ENCODE measurements at regions not wholly inside any gene's neighbourhood (a gene's known extent, or its start where the extent isn't known, plus 50 kb on each side); places are given as distances from the start of the nearest gene placed in this dataset.

DNA sequence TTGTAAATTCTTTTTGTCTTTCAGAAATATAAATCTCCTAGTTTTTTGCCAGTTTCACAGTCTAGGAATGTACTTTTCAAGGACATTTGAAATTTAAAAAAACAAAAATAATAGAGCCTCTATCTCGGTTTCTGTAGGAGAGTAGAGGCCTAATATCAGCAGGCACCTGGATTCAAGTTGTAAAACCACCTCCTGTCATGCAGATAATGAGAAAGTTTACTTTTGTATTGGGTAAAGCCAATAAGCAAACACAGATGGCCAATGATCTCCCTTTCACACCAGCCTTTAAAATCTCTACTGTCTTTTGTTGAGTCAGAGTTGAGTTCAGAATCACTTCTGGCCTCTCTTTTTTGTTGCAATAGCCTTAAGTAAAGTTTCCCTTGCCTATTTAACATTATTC lies 1499.9 kb downstream of the PCDH18 start:
- Histone ChIP-seq H3K4me1 (no peaks in the 10 kb centered on the region), H3K27ac (no peak overlapping the region), H3K36me3 (no peaks in the 10 kb centered on the region), H3K9me3 (no peaks in the 10 kb centered on the region), H3K27me3 (no peaks in the 10 kb centered on the region), H3K4me3 (replicated peaks in 1 of 3) (no peak overlapping the region)
- DNase-seq, result no peak
- 51 to 52% methylated on average over 1 of the region's 1 CpG for WGBS, 2 donors
- TF ChIP-seq, protein P1, sequence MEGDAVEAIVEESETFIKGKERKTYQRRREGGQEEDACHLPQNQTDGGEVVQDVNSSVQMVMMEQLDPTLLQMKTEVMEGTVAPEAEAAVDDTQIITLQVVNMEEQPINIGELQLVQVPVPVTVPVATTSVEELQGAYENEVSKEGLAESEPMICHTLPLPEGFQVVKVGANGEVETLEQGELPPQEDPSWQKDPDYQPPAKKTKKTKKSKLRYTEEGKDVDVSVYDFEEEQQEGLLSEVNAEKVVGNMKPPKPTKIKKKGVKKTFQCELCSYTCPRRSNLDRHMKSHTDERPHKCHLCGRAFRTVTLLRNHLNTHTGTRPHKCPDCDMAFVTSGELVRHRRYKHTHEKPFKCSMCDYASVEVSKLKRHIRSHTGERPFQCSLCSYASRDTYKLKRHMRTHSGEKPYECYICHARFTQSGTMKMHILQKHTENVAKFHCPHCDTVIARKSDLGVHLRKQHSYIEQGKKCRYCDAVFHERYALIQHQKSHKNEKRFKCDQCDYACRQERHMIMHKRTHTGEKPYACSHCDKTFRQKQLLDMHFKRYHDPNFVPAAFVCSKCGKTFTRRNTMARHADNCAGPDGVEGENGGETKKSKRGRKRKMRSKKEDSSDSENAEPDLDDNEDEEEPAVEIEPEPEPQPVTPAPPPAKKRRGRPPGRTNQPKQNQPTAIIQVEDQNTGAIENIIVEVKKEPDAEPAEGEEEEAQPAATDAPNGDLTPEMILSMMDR (IDR thresholded peaks at IDR 0.05), result no peak
- TF ChIP-seq POLR2A (IDR thresholded peaks at IDR 0.05), result no peak
- intact Hi-C loops (cut with DNase I), result no loop called here

GRCh38 chr4:136025540-136025939 lies 1506.8 kb downstream of the PCDH18 start:
- Histone ChIP-seq H3K9me3 (no peaks in the 10 kb centered on the region), H3K27me3 (no peaks in the 10 kb centered on the region), H3K27ac (no peak overlapping the region), H3K36me3 (no peaks in the 10 kb centered on the region), H3K4me1 (no peaks in the 10 kb centered on the region), H3K4me3 (replicated peaks in 1 of 3) (no peak overlapping the region)
- DNase-seq, result no peak
- 38 to 91% methylated on average over 2 of the region's 2 CpGs for WGBS, 2 donors
- intact Hi-C loops (cut with DNase I), result no loop called here
- TF ChIP-seq, protein P1 (IDR thresholded peaks at IDR 0.05), result no peak
- no peak for TF ChIP-seq POLR2A (IDR thresholded peaks at IDR 0.05)

- no peak for TF ChIP-seq POLR2A (IDR thresholded peaks at IDR 0.05)
- TF ChIP-seq, protein P1 (IDR thresholded peaks at IDR 0.05), result no peak
- intact Hi-C loops (cut with DNase I), result no loop called here
- Histone ChIP-seq H3K27me3 (no peaks in the 10 kb centered on the region), H3K4me3 (replicated peaks in 1 of 3) (no peak overlapping the region), H3K9me3 (no peaks in the 10 kb centered on the region), H3K36me3 (no peaks in the 10 kb centered on the region), H3K27ac (no peak overlapping the region), H3K4me1 (no peaks in the 10 kb centered on the region)
- DNase-seq, result no peak
Measured at GRCh38 chr4:136017556-136017955, 1514.7 kb downstream of the PCDH18 start.

DNA sequence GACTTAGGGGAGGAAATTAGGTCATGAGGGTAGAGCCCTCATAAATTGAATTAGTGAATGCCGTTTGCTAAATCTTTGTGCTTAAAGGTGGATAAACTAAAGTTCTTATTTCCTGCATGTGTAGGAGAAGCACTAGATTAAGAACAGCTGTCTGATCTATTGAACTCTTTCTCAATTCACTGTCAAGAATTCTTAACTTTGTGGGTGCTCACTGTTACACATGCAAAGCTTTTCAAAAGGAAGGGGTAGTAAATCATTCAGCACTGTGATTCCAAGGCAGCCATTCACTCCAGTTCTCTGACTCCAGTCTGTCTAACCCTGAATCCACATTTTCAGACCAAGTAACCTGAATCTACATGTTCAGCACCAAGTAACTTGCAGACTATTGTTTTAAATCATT lies 1520.1 kb downstream of the PCDH18 start:
- H3K36me3 ChIP-seq, result no peaks in the 10 kb centered on the region
- TF ChIP-seq, protein P1 (IDR thresholded peaks at IDR 0.05), result no peak
- no peak for TF ChIP-seq POLR2A (IDR thresholded peaks at IDR 0.05)
- WGBS, 2 donors, result 53 to 78% methylated on average over 1 of the region's 1 CpG
- intact Hi-C loops (cut with DNase I), result no loop called here
- no peaks in the 10 kb centered on the region for H3K4me1 ChIP-seq
- no peak for DNase-seq
- H3K4me3 ChIP-seq (replicated peaks in 1 of 3), result no peak overlapping the region
- H3K9me3 ChIP-seq, result no peaks in the 10 kb centered on the region
- no peaks in the 10 kb centered on the region for H3K27me3 ChIP-seq
- H3K27ac ChIP-seq, result no peak overlapping the region

DNA sequence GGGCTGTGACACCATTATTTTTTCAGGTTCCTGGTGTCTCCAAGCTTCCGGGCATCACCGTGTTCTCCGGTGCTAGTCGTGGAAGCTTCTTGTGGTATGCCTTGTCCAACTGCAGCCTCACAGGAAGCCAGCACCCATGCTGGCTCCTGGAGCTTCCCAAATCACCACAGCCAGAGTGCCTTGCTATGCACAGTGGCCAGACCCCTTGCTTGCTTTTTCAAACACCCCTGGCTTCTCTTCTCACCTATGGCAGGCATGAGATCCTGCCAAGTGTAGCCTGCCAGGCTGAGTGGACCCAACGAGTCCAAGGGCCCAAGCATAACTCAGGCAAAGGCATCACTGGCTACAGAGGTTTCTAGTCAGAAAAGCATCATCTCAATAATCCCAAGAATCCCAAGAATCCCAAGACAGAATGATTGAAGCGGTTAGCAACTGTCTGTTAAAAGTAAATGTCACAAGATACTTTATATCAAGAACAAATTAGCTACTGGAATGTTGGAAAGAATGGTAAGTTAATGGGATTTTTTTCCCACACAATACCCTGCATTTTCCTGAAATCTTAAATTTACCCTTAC lies 1522.9 kb downstream of the PCDH18 start:
- Histone ChIP-seq H3K27ac (no peak overlapping the region), H3K4me1 (no peaks in the 10 kb centered on the region), H3K9me3 (no peaks in the 10 kb centered on the region), H3K36me3 (no peaks in the 10 kb centered on the region), H3K4me3 (replicated peaks in 1 of 3) (no peak overlapping the region), H3K27me3 (no peaks in the 10 kb centered on the region)
- no peak for TF ChIP-seq POLR2A (IDR thresholded peaks at IDR 0.05)
- WGBS, 2 donors, result 90 to 92% methylated on average over 6 of the region's 6 CpGs
- DNase-seq, result no peak
- intact Hi-C loops (cut with DNase I), result no loop called here

DNA sequence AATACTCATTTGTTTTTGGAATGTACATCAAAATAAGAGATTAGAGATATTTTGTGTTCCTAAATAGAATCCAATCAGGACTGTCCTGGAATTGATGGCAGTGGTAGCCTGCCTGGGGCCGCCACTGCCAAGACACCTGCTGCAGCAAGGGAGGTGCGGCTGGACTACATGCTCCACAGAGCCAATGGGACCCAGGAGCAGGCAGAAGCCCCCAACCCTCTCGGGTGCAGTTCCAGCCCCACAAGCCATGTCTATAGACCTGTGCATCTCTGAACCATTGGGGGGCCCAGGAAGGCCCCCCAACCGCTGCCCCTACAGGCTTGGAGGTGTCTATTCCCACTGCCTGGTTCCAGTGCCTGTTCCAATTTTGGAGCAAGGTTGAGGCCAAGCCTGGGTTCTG lies 1524.3 kb downstream of the PCDH18 start:
- no peaks in the 10 kb centered on the region for H3K36me3 ChIP-seq
- no peak for DNase-seq
- 59 to 93% methylated on average over 3 to 4 of the region's 4 CpGs for WGBS, 2 donors
- no peak overlapping the region for H3K4me3 ChIP-seq (replicated peaks in 1 of 3)
- H3K9me3 ChIP-seq, result no peaks in the 10 kb centered on the region
- TF ChIP-seq, protein P1 (IDR thresholded peaks at IDR 0.05), result no peak
- TF ChIP-seq POLR2A (IDR thresholded peaks at IDR 0.05), result no peak
- H3K27me3 ChIP-seq, result no peaks in the 10 kb centered on the region
- no peaks in the 10 kb centered on the region for H3K4me1 ChIP-seq
- intact Hi-C loops (cut with DNase I), result no loop called here
- H3K27ac ChIP-seq, result no peak overlapping the region
